PC-3 (cell line): ENCODE measurements at regions not wholly inside any gene's neighbourhood (a gene's known extent, or its start where the extent isn't known, plus 50 kb on each side); places are given as distances from the start of the nearest gene placed in this dataset.

Source experiments
- EZH2 ChIP-seq: fragments of 300-600 bp; sonication (generic); IDR thresholded peaks from one replicate; pipeline ENCODE4 v1.6.1; 2017; ENCODE audit warnings: antibody characterized with exemption, mild to moderate bottlenecking, low read length; ENCODE audit not compliant: unreplicated experiment
- EZH2phosphoT487 ChIP-seq: fragments of 300-600 bp; sonication (generic); IDR thresholded peaks from 2 replicates; pipeline ENCODE4 v1.6.1; 2018; ENCODE audit warnings: mild to moderate bottlenecking, antibody characterized with exemption, low read length, borderline replicate concordance
- TF ChIP-seq, protein P1 (sequence below): fragments of 300-600 bp; sonication (generic); conservative IDR thresholded peaks from 2 replicates; pipeline ENCODE4 v1.5.1; 2017; ENCODE audit warnings: antibody characterized with exemption, low read depth, mild to moderate bottlenecking, low read length

DNA sequence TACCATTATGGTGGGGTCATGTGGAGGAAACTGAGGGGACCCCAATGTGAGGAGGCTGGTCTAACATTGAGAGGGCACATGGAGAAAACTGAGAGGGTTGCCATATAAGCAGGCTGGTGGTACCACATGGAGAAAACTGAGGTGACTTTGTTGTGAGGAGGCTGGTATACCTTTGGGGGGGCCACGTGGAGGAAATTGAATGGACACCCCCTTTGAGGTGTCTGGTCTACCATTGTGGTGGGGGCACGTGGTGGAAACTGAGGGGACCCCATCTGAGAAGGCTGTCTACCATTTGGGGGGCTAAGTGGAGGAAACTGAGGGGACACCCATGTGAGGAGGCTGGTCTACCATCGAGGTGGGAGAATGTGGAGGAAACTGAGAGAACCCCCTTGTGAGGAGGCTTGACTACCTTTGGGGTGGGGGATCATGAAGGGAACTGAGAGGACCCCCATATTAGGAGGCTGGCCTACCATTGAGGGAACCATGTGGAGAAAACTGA, 163.8 kb downstream of the FBLN2 start:
- TF ChIP-seq EZH2phosphoT487 (no peak), EZH2 (no peak)
- TF ChIP-seq, protein P1, sequence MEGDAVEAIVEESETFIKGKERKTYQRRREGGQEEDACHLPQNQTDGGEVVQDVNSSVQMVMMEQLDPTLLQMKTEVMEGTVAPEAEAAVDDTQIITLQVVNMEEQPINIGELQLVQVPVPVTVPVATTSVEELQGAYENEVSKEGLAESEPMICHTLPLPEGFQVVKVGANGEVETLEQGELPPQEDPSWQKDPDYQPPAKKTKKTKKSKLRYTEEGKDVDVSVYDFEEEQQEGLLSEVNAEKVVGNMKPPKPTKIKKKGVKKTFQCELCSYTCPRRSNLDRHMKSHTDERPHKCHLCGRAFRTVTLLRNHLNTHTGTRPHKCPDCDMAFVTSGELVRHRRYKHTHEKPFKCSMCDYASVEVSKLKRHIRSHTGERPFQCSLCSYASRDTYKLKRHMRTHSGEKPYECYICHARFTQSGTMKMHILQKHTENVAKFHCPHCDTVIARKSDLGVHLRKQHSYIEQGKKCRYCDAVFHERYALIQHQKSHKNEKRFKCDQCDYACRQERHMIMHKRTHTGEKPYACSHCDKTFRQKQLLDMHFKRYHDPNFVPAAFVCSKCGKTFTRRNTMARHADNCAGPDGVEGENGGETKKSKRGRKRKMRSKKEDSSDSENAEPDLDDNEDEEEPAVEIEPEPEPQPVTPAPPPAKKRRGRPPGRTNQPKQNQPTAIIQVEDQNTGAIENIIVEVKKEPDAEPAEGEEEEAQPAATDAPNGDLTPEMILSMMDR: no peak
